Cerebellar cortex (tissue), 1 donor: ENCODE measurements at regions not wholly inside any gene's neighbourhood (a gene's known extent, or its start where the extent isn't known, plus 50 kb on each side); places are given as distances from the start of the nearest gene placed in this dataset.
"Not testable (repeated sequence)": the region's sequence is repeated elsewhere in the genome, so short reads cannot be mapped to it uniquely, and the experiment has no call there.

Experiments
- DNase-seq: peaks from one replicate; pipeline ENCODE4 v3.0.0-alpha.2; 2015; ENCODE audit warnings: low spot score

DNA sequence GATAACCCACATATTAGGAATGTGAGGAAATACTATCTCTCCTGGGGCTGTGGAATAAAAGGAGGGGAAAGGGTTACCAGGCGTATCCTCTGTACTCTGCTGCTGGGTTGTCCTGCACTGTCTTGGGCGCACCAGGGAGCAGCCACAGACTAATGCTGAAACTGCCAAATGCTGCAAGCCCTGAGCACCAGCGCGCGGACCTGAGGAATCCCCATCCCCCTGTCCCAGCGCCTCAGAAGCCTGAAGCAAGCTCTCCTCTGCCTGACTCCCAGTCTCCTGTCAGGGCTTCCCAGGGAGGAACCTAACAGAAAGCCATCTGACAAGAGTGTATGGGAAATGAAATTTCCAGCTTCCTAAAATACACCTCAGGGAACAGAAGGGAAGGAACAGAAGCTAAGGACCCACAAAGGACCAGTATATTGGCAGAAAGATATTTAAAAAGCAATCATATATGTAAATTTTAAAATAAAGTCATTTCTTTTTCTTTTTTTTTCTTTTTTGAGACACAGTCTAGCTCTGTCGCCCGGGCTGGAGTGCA lies 158.3 kb upstream of the C2CD4B start:
- DNase-seq: no peak

GRCh38 chr15:62324382-62324781 lies 159.3 kb upstream of the C2CD4B start:
- DNase-seq: no peak

DNA sequence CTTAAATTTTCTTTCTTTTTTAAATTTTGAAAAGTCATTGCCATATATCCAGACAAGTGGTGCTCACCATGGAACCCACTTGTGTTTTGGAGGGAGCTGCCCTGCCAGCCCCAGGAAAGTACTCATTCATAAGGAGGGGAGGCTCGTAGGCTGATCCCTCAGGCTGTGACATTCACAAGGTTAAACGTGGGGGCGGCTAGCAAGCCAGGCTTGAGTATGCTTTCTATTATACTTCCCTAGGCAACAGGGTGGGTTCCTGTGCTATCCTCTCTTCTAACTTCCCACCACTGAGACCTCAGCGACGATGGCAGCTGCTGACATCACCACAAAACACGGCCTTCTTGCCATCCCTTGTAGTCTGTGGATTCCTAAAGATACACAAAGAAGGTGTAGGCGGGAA lies 160.5 kb upstream of the C2CD4B start:
- no peak for DNase-seq

DNA sequence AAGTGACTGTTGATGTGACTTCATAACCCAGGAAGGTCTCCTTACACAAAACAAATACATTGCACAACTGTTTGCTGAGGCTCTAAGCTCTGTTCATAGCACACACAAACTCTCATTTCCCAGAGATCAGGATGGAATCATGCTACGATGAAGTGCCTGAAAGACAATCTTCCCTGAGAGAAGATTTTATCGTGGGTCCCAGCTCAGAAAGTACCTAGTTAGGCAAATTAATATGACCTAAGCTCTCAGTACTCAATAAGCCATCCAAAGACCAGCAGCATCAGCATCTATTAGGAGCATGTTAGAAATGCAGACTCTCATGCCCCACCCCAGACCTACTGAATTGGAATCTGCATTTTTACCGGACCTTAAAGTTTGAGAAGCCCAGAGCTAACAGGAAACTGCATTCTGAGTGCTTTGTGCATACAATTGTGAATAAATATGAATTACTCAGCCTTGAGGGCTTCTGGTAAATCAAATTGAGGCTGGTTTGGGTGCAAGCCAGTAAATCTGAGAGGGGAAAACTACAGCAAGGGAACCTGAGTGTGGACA lies 161.5 kb upstream of the C2CD4B start:
- DNase-seq: no peak

GRCh38 chr15:62327406-62327805 lies 162.3 kb upstream of the C2CD4B start:
- DNase-seq: no peak

- DNase-seq: not testable (repeated sequence)
Observed at GRCh38 chr15:62332472-62332871, 167.4 kb upstream of the C2CD4B start.

DNA sequence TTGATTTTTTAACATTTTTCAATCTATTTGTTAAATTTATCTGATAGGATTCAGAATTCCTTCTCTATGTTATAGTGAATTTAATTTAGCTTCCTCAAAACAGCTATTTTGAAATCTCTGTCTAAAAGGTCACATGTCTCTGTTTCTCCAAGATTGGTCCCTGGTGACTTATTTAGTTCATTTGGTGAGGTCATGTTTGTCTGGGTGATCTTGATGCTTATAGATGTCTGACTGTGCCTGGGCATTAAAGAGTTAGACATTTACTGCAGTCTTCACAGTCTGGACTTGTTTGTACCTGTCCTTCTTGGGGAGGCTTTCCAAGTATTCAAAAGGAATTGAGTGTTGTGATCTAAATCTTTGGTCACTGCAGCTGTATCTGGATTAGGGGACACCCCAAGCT lies 169.5 kb upstream of the C2CD4B start:
- DNase-seq: no peak

DNA sequence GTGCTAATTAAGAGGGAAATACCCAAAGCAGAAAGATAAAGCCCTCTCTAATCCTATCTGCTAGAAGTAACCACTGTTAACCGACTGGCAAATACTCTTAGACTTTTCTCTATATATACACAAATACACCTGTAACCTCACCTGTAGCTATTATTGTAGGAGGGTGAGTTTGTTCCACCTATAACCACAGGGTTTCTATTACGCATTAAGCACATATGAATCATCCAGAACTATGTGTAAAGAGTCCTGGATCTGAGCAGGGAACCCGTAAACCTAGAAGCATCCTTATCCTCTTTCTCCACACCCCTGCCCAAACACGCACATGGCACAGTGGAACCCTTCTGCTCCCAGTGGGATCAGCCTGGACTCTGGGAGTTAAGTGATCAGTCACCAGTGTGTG lies 172.8 kb upstream of the C2CD4B start:
- no peak for DNase-seq

GRCh38 chr15:62338497-62338896 lies 173.4 kb upstream of the C2CD4B start:
- DNase-seq: no peak

- no peak for DNase-seq
Observed at GRCh38 chr15:62342959-62343358, 177.9 kb upstream of the C2CD4B start.

GRCh38 chr15:62343397-62343796 lies 178.3 kb upstream of the C2CD4B start:
- peak; percentile 12 for DNase-seq

DNA sequence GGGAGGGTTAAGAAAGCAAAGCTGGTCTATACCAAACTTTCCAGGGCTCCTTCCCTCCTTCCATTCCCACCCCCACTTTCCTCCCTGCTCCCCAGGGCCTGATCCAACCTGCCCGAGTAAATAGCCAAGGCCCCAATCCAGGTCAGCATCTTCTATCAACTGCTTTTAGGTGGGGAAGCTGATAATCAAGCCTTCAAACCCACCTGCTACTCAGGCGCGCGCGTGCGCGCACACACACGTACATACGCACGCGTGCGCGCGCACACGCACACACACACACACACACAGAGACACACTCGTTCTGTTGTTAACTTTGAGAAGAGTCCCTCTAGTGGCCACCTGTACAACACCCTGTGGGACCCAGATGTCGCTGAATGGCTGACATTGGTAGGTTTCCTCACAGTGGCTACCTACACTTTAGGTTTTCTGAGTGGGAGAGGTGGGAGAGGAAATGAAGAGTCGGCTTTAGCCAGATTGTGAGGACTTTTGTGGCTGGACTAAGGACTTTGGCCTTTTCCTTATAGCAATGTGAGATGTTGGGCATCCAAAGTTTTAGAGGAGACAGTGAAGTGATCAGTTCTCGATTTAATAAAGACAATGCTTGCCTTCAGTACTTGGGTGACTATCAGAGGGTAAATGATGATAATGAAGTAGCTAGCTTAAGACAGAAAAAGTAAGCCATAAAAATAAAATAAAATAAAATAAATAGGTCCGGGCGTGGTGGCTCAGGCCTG lies 179.9 kb upstream of the C2CD4B start:
- peak; percentile 62 for DNase-seq

- DNase-seq: no peak
Observed at GRCh38 chr15:62346168-62346567, 181.1 kb upstream of the C2CD4B start.

- DNase-seq: no peak
Observed at GRCh38 chr15:62348118-62348517, 183.0 kb upstream of the C2CD4B start.

DNA sequence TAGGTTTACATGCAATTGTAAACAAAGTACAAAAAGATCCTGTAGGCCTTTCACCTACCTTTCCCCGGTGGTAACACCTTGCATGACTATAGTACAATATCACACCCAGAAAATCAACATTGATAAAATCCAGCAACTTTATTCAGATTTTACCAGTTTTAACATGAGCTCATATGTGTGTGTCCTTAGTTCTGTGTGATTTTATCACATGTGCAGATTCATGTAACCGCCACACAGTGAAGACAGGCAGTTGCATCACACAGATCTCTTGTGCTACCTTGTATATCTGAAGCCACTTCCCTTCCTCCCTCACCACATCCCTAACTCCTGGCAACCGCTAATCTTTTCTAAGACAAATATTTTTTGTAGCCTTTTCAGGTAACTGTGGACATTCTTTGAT lies 183.5 kb upstream of the C2CD4B start:
- no peak for DNase-seq

- DNase-seq: no peak
Observed at GRCh38 chr15:62352817-62353216, 187.7 kb upstream of the C2CD4B start.

GRCh38 chr15:62357431-62357830 lies 192.3 kb upstream of the C2CD4B start:
- no peak for DNase-seq

GRCh38 chr15:62359416-62359815 lies 194.3 kb upstream of the C2CD4B start:
- DNase-seq: no peak

DNA sequence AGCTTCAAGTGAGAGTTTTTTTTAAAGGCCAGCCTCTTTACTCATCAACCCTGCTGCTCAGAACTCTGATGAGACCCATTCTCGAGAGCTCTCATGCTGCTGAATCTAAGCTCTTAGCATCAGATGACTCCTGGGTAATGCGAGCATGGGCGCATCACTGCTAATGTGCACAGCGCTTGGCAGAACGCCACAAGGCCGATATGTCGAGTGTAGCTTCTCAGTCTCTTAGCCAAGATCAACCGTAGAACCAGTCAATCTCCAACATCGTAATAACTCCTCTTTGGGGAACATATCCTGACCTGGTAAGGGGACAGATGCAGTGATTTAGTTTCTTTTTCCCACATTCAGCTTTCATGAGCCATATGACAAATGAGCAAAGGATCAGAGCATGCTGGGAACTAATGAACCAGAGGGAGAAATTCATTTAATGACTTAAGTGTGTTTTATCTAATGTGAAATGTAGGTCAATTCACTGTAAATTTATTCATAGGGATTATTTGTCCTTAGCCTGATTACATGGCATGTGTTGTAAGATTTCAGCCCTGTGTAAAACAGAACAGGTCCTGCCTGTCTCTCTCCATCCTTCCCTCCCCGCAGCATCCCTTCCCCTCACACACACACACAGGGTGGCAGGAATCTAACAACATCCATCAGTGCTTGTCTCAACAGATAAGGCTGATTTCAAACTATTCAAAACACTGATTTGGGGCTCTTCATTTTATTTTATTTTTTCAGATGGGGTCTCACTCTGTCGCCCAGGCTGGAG lies 195.4 kb upstream of the C2CD4B start:
- no peak for DNase-seq

DNA sequence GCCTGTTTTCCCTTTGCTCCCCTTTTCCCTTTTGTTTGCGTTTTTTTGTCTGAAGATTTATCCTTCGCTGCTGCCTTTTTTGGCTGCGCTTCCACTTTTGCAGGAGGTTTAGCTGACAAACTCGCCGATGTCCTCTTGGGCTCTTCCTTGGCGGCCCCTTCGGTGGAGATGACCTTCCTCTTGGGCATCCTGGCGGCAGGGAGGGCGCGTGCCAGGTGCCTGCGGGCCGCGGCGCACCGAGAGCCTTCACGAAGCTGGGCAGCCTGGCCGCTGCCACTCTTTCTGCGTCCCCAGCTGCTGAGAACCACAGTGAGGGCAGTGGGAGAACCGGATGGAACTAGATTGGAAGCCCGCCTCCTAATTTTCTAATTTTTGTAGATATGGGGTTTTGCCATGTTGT lies 197.1 kb upstream of the C2CD4B start:
- DNase-seq: no peak

DNA sequence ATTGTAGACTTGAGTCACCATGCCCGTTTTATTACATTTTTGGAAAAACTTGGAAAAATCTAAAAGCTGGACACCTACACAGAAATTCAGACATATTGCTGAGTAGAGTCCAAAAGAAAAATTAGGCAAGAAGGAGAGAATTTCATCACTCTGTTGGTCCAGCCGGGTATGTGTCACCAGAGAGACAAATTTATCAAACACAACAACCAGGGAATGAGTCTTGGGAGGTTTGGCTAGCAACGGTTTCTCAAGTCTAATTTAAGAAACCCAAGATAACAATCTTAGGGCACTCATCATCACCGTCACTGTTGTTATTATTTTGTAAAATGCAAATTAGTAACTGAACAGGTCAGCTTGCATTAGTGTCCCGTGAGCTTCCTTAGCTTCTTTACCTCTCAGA lies 197.5 kb upstream of the C2CD4B start:
- DNase-seq: no peak

GRCh38 chr15:62363913-62364312 lies 198.8 kb upstream of the C2CD4B start:
- no peak for DNase-seq

DNA sequence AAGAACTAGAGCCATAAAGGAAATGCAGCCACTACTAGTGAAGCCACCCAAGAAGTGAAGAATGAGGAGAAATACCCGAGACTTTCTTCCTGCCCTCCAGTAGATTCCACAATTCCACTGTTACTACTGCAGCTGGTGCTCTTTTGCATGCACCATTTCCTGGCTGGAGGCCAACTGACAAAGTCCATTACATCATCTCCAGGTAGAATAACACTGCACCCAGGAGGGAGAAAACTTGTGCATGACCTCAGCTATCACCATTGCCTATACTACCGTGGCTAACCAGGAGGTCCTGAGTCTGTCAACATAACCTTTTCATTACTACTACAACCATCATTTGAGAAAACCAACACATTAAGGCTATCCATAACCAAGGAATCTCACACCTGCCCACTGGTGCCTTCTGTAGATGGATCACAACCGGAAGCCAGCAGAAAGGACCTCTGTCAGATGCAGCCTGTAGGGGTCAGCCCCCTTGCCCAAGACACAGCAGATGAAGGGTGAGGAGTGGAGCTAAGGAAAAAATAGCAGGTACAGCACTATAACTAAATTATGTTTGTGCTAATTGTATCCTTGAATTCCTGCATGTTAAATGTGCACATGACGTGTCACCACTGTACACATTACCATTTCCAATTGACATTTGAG lies 200.8 kb upstream of the C2CD4B start:
- no peak for DNase-seq
